ENCODE measurements at regions not wholly inside any gene's neighbourhood (a gene's known extent, or its start where the extent isn't known, plus 50 kb on each side); places are given as distances from the start of the nearest gene placed in this dataset.

GRCh38 chr5:73382401-73382740 is 66.2 kb downstream of the FOXD1 start:
- intact Hi-C loops (cut with DNase I): no loop called here
- 20% methylated on average over 27 of the region's 27 CpGs for WGBS
- H3K4me1 ChIP-seq (ENCODE audit: control insufficient read depth, insufficient read depth, low read length): peaks cover 2% of the 10 kb centered on the region
- peak in 1 of 2 donors; percentile 40 for ATAC-seq
- no peak overlapping the region for H3K27ac ChIP-seq (ENCODE audit: low read length)
- peaks cover 2% of the 10 kb centered on the region for H3K9me3 ChIP-seq (ENCODE audit: control insufficient read depth, low read length)
- peaks cover 5% of the 10 kb centered on the region for H3K27me3 ChIP-seq (ENCODE audit: control insufficient read depth, insufficient read depth)
- DNase-seq: no peak
- H3K4me3 ChIP-seq (ENCODE audit: low read length): peak overlapping the region; percentile 44

GRCh38 chr5:73381590-73382400 is 66.8 kb downstream of the FOXD1 start:
- Histone ChIP-seq H3K27me3 (ENCODE audit: control insufficient read depth, insufficient read depth) (peaks cover 5% of the 10 kb centered on the region), H3K9me3 (ENCODE audit: control insufficient read depth, low read length) (peaks cover 2% of the 10 kb centered on the region), H3K4me3 (ENCODE audit: low read length) (peak overlapping the region; percentile 44), H3K4me1 (ENCODE audit: control insufficient read depth, insufficient read depth, low read length) (peaks cover 2% of the 10 kb centered on the region), H3K27ac (ENCODE audit: low read length) (no peak overlapping the region)
- WGBS: 3% methylated on average over 90 of the region's 90 CpGs
- intact Hi-C loops (cut with DNase I): no loop called here
- DNase-seq (peak in 1 of 3 donors; percentile 43), ATAC-seq (peak; percentile 41 to 46)

DNA sequence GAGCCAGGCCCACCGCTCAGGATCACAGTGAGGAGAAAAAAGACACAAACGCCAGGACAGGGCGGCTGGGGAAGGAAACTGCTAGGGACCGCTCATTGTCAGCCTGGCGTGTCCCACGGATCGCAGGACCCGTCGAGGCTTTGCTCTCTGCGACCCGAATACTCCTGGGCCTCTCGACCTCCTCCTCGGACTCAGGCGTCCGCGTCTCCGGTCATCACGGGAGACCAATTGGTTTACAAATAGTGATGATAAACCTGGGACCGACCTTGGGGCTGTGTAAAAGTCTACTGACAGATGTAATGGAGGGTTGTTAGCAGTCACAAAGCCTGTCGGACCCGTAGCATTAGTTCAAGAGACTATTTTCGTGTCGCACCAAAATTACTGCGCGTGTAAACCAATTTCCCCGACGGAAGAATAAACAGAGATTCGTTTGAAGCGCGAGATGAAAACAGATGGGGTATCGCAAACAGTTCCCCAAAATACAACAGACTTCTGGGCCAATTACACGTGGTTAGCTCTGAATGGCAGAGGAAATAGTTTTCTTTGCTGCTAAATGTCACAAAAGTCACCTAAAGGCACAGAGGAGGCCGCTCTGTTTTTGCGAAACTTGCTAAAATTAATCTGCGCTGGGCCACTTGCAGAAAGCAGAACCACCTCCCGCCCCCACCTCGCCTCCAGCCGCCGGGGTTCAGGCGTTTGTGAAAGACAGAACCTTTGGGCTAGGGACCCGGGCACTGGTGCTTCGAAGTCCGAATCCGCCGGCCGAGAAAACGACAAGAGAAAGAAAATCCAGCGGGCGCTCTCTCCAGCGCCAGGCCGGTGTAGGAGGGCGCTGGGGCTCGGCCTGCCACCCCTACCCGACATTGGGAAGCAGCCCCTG is 67.6 kb downstream of the FOXD1 start:
- H3K27ac ChIP-seq (ENCODE audit: low read length): no peak overlapping the region
- DNase-seq (peak in 1 of 3 donors; percentile 44), ATAC-seq (no peak)
- H3K4me3 ChIP-seq (ENCODE audit: low read length): no peak overlapping the region
- H3K27me3 ChIP-seq (ENCODE audit: control insufficient read depth, insufficient read depth): peaks cover 5% of the 10 kb centered on the region
- H3K9me3 ChIP-seq (ENCODE audit: control insufficient read depth, low read length): peaks cover 2% of the 10 kb centered on the region
- peaks cover 2% of the 10 kb centered on the region for H3K4me1 ChIP-seq (ENCODE audit: control insufficient read depth, insufficient read depth, low read length)
- 18% methylated on average over 54 of the region's 54 CpGs for WGBS
- intact Hi-C loops (cut with DNase I): no loop called here

GRCh38 chr5:73380041-73380440 is 68.5 kb downstream of the FOXD1 start:
- Histone ChIP-seq H3K9me3 (ENCODE audit: control insufficient read depth, low read length) (peaks cover 2% of the 10 kb centered on the region), H3K4me1 (ENCODE audit: control insufficient read depth, insufficient read depth, low read length) (peaks cover 2% of the 10 kb centered on the region), H3K27ac (ENCODE audit: low read length) (no peak overlapping the region), H3K27me3 (ENCODE audit: control insufficient read depth, insufficient read depth) (peaks cover 5% of the 10 kb centered on the region), H3K4me3 (ENCODE audit: low read length) (no peak overlapping the region)
- ATAC-seq (no peak), DNase-seq (peak in 1 of 3 donors; percentile 54)
- 26% methylated on average over 19 of the region's 19 CpGs for WGBS
- intact Hi-C loops (cut with DNase I): no loop called here

GRCh38 chr5:73379435-73379834 is 69.1 kb downstream of the FOXD1 start:
- H3K4me3 ChIP-seq (ENCODE audit: low read length): no peak overlapping the region
- intact Hi-C loops (cut with DNase I): no loop called here
- peaks cover 2% of the 10 kb centered on the region for H3K4me1 ChIP-seq (ENCODE audit: control insufficient read depth, insufficient read depth, low read length)
- peaks cover 6% of the 10 kb centered on the region for H3K27me3 ChIP-seq (ENCODE audit: control insufficient read depth, insufficient read depth)
- 78% methylated on average over 3 of the region's 3 CpGs for WGBS
- H3K27ac ChIP-seq (ENCODE audit: low read length): no peak overlapping the region
- peaks cover 2% of the 10 kb centered on the region for H3K9me3 ChIP-seq (ENCODE audit: control insufficient read depth, low read length)
- no peak for DNase-seq
- no peak for ATAC-seq

- ATAC-seq: no peak
- H3K27ac ChIP-seq (ENCODE audit: low read length): no peak overlapping the region
- WGBS: 97% methylated on average over 1 of the region's 1 CpG
- H3K4me3 ChIP-seq (ENCODE audit: low read length): no peak overlapping the region
- peaks cover 2% of the 10 kb centered on the region for H3K9me3 ChIP-seq (ENCODE audit: control insufficient read depth, low read length)
- intact Hi-C loops (cut with DNase I): no loop called here
- peaks cover 2% of the 10 kb centered on the region for H3K4me1 ChIP-seq (ENCODE audit: control insufficient read depth, insufficient read depth, low read length)
- DNase-seq: no peak
- H3K27me3 ChIP-seq (ENCODE audit: control insufficient read depth, insufficient read depth): peaks cover 6% of the 10 kb centered on the region
Observed at GRCh38 chr5:73378765-73379164, 69.8 kb downstream of the FOXD1 start.

DNA sequence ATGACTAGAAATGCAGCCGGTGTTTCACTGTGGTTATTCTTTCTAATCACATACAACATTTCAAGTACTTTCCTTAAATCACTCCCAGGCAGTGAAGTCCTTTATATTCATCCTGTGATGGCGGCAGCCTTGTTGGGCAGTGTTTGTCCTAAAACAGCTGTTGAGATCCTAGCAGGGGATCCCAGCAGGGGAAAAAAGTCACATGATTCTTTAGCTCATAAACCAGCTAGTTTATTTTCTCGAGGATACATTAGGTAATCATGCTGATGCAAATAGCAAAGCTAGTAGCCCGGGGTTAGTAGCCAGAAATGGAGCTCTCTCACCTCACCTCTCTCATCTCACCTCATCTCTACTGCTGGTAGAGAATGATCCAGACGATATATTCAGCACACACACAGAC is 70.5 kb downstream of the FOXD1 start:
- no peak overlapping the region for H3K4me3 ChIP-seq (ENCODE audit: low read length)
- peaks cover 5% of the 10 kb centered on the region for H3K27me3 ChIP-seq (ENCODE audit: control insufficient read depth, insufficient read depth)
- 41% methylated on average over 5 of the region's 5 CpGs for WGBS
- no peak for DNase-seq
- no peak for ATAC-seq
- peaks cover 2% of the 10 kb centered on the region for H3K4me1 ChIP-seq (ENCODE audit: control insufficient read depth, insufficient read depth, low read length)
- H3K9me3 ChIP-seq (ENCODE audit: control insufficient read depth, low read length): no peaks in the 10 kb centered on the region
- no peak overlapping the region for H3K27ac ChIP-seq (ENCODE audit: low read length)
- intact Hi-C loops (cut with DNase I): no loop called here

DNA sequence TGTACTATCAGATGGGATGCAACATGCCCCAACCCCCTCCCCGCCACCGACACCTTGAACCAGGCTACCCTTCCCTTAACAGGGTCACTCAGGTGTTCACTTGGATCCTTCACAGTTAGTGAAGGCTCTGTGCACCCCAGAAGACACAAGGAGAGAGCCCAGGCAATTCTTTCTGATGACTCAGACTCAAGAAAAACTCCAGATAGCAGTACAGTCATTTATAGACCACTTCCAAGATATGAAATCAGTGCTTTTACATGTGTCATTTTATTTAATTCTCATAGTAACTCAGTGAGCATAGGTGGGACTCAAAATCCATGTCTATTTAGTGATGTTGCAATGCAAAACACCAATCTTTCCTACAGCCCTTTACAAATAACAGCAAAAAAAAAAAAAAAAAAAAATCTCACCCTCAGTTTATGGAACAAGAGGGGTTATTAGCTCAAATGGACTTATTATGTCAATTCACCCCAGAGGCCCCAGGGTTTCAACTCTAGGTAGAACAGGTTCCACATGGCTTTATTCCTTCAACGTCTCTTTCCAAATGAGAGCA is 71.9 kb downstream of the FOXD1 start:
- no peaks in the 10 kb centered on the region for H3K9me3 ChIP-seq (ENCODE audit: control insufficient read depth, low read length)
- ATAC-seq: no peak
- no peak for DNase-seq
- no peak overlapping the region for H3K4me3 ChIP-seq (ENCODE audit: low read length)
- WGBS: 69% methylated on average over 3 of the region's 3 CpGs
- H3K27me3 ChIP-seq (ENCODE audit: control insufficient read depth, insufficient read depth): peaks cover 5% of the 10 kb centered on the region
- H3K4me1 ChIP-seq (ENCODE audit: control insufficient read depth, insufficient read depth, low read length): no peaks in the 10 kb centered on the region
- H3K27ac ChIP-seq (ENCODE audit: low read length): no peak overlapping the region
- intact Hi-C loops (cut with DNase I): no loop called here

DNA sequence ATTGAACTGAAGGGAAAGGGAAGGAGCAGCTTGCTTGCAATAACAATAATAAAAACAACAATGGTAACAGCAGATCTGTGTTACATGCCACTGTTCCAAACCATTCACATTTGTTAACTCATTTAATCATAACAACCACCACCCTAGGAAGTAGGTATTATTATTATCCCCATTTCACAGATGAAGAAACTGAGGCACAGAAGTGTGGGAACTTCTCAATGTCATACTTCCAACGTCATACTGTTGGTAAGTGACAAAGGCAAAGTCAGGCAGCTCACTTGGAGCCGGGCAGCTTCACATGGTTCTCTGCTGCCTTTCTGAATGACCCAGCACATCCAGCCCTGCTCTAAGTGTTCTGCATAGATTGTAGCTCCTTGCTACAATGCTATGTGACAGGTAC is 72.6 kb downstream of the FOXD1 start:
- peaks cover 5% of the 10 kb centered on the region for H3K27me3 ChIP-seq (ENCODE audit: control insufficient read depth, insufficient read depth)
- no peak for DNase-seq
- WGBS: 86% methylated on average over 2 of the region's 2 CpGs
- ATAC-seq: no peak
- no peak overlapping the region for H3K27ac ChIP-seq (ENCODE audit: low read length)
- H3K9me3 ChIP-seq (ENCODE audit: control insufficient read depth, low read length): no peaks in the 10 kb centered on the region
- no peak overlapping the region for H3K4me3 ChIP-seq (ENCODE audit: low read length)
- intact Hi-C loops (cut with DNase I): no loop called here
- no peaks in the 10 kb centered on the region for H3K4me1 ChIP-seq (ENCODE audit: control insufficient read depth, insufficient read depth, low read length)

GRCh38 chr5:73375191-73375545 is 73.4 kb downstream of the FOXD1 start:
- DNase-seq: no peak
- intact Hi-C loops (cut with DNase I): no loop called here
- Histone ChIP-seq H3K27me3 (ENCODE audit: control insufficient read depth, insufficient read depth) (peaks cover 5% of the 10 kb centered on the region), H3K9me3 (ENCODE audit: control insufficient read depth, low read length) (no peaks in the 10 kb centered on the region), H3K4me3 (ENCODE audit: low read length) (no peak overlapping the region), H3K4me1 (ENCODE audit: control insufficient read depth, insufficient read depth, low read length) (no peaks in the 10 kb centered on the region), H3K27ac (ENCODE audit: low read length) (no peak overlapping the region)
- WGBS: 74% methylated on average over 2 of the region's 2 CpGs
- no peak for ATAC-seq

GRCh38 chr5:73374520-73375190 is 73.9 kb downstream of the FOXD1 start:
- Histone ChIP-seq H3K27ac (ENCODE audit: low read length) (no peak overlapping the region), H3K4me1 (ENCODE audit: control insufficient read depth, insufficient read depth, low read length) (no peaks in the 10 kb centered on the region), H3K9me3 (ENCODE audit: control insufficient read depth, low read length) (no peaks in the 10 kb centered on the region), H3K27me3 (ENCODE audit: control insufficient read depth, insufficient read depth) (peaks cover 5% of the 10 kb centered on the region), H3K4me3 (ENCODE audit: low read length) (no peak overlapping the region)
- 54% methylated on average over 7 of the region's 7 CpGs for WGBS
- DNase-seq: no peak
- intact Hi-C loops (cut with DNase I): no loop called here
- no peak for ATAC-seq

All from right cardiac atrium (tissue), 5 donors.